HepG2 (cell line): ENCODE measurements at regions not wholly inside any gene's neighbourhood (a gene's known extent, or its start where the extent isn't known, plus 50 kb on each side); places are given as distances from the start of the nearest gene placed in this dataset.

Experiments
- ATAC-seq: fragments of 200-7000 bp; cut with Tn5 transposase; 3 replicates; pipeline ENCODE4 v1.9.1; 2020; ENCODE audit warnings: mild to moderate bottlenecking, moderate library complexity
- BruUV-seq: library from RNA; stranded (reverse); fragments of 400-500 nt; replicated peaks from 2 replicates; lab custom pipeline; 2021; lab: Mats Ljungman, UMichigan
- CTCF ChIA-PET: fragments of 300-600 bp; formaldehyde crosslinking; extraction: SDS; loops from one replicate; lab custom pipeline; 2021; ENCODE audit warnings: low total read pairs, inconsistent platforms, low intra/inter-chr PET ratio; lab: Yijun Ruan, JAX
- POLR2A ChIA-PET: fragments of 350-600 bp; sonication (Branson Sonifier 250); formaldehyde crosslinking; loops from one replicate; lab custom pipeline; 2020; ENCODE audit warnings: antibody characterized with exemption, inconsistent platforms; lab: Yijun Ruan, JAX
- DNase-seq: peaks from one replicate; pipeline ENCODE4 v3.0.0-alpha.2; 2015; ENCODE audit warnings: low spot score
- FAIRE-seq: peaks from 3 replicates; lab custom pipeline; 2011; peaks lifted over from hg19 to GRCh38; lab: Jason Lieb, UNC
- H2AFZ ChIP-seq: one replicate; pipeline ENCODE4 v1.6.1; 2011; ENCODE audit warnings: low read length, inconsistent platforms
- H3K27ac ChIP-seq: fragments of 300-600 bp; 3 replicates; pipeline ENCODE4 v1.8.0; 2011; ENCODE audit warnings: mixed run types, mild to moderate bottlenecking, mixed read lengths, low read length, inconsistent platforms; ENCODE audit not compliant: insufficient read depth; ENCODE audit errors: extremely low read length
- H3K27me3 ChIP-seq, 2 experiments: fragments of 200-600 bp in 1 of 2; 2 replicates in 1 of 2; 3 replicates in 1 of 2; pipeline versions ENCODE4 v1.6.0 to v1.8.0; 2011; ENCODE audit warnings: low read length in 2 of 2, mild to moderate bottlenecking in 2 of 2, moderate library complexity in 2 of 2, inconsistent platforms in 1 of 2; ENCODE audit not compliant: insufficient read depth in 2 of 2, control insufficient read depth in 1 of 2
- H3K36me3 ChIP-seq, 2 experiments: fragments of 200-600 bp in 1 of 2; replicated peaks in 1 of 2; 2 replicates in 1 of 2; 3 replicates in 1 of 2; pipeline versions ENCODE4 v1.5.1 to v1.8.0; 2011; ENCODE audit warnings: low read length in 2 of 2, inconsistent platforms in 1 of 2; ENCODE audit not compliant: insufficient read depth in 2 of 2, control insufficient read depth in 1 of 2
- H3K4me1 ChIP-seq: 2 replicates; pipeline ENCODE4 v1.5.1; 2012; ENCODE audit warnings: low read length, inconsistent platforms; ENCODE audit not compliant: insufficient read depth
- H3K4me2 ChIP-seq: 2 replicates; pipeline ENCODE4 v1.6.0; 2011; ENCODE audit warnings: low read depth, low read length, inconsistent platforms
- H3K4me3 ChIP-seq, 3 experiments: fragments of 200-600 bp in 1 of 3; sonication (generic), shearing (Covaris generic) in 1 of 3; replicated peaks in 1 of 3; 2 replicates each; pipeline ENCODE4 v1.5.1; 2011 to 2016; ENCODE audit warnings: low read length in 3 of 3, inconsistent platforms in 2 of 3, low read depth in 2 of 3, mild to moderate bottlenecking in 2 of 3, control low read depth in 1 of 3, mixed read lengths in 1 of 3; ENCODE audit not compliant: insufficient read depth in 1 of 3
- H3K79me2 ChIP-seq: one replicate; pipeline ENCODE4 v1.6.1; 2011; ENCODE audit warnings: low read length, inconsistent platforms; ENCODE audit not compliant: insufficient read depth
- H3K9ac ChIP-seq: 2 replicates; pipeline ENCODE4 v1.6.0; 2011; ENCODE audit warnings: mild to moderate bottlenecking, low read depth, low read length, inconsistent platforms; ENCODE audit not compliant: insufficient read depth
- H3K9me3 ChIP-seq: 2 replicates; pipeline ENCODE4 v1.5.1; 2012; ENCODE audit warnings: mild to moderate bottlenecking, low read length
- H4K20me1 ChIP-seq: 2 replicates; pipeline ENCODE4 v1.6.0; 2011; ENCODE audit warnings: inconsistent platforms, mild to moderate bottlenecking, low read length, moderate library complexity; ENCODE audit not compliant: insufficient read depth
- AGO1 ChIP-seq: fragments of 200-400 bp; formaldehyde crosslinking; IDR thresholded peaks from 2 replicates; pipeline ENCODE4 v1.6.1; 2017; ENCODE audit warnings: mild to moderate bottlenecking, low read depth, low read length, moderate library complexity; ENCODE audit not compliant: poor library complexity, severe bottlenecking
- DRAP1 ChIP-seq: IDR thresholded peaks from 2 replicates; pipeline ENCODE4 v1.6.1; 2016; ENCODE audit warnings: missing genetic modification reagents, missing compliant biosample characterization
- KDM1A ChIP-seq: IDR thresholded peaks from 2 replicates; pipeline ENCODE4 v1.6.1; 2016; ENCODE audit warnings: missing compliant biosample characterization
- NCOA2 ChIP-seq: sonication (generic); formaldehyde crosslinking; IDR thresholded peaks from 2 replicates; pipeline ENCODE4 v1.8.0; 2022; ENCODE audit warnings: inconsistent platforms
- NFRKB ChIP-seq: fragments of 450-650 bp; IDR thresholded peaks from 2 replicates; pipeline ENCODE4 v1.6.1; 2017
- ZKSCAN5 ChIP-seq: sonication (generic); formaldehyde crosslinking; IDR thresholded peaks from 2 replicates; pipeline ENCODE4 v1.5.1; 2020; ENCODE audit warnings: mild to moderate bottlenecking, missing genetic modification reagents
- ZMYM2 ChIP-seq: sonication (generic); formaldehyde crosslinking; IDR thresholded peaks from 2 replicates; pipeline ENCODE4 v1.8.0; 2022; ENCODE audit warnings: mild to moderate bottlenecking, missing genetic modification reagents
- ZNF383 ChIP-seq: sonication (generic); formaldehyde crosslinking; IDR thresholded peaks from 2 replicates; pipeline ENCODE4 v1.4.0; 2020; ENCODE audit warnings: missing genetic modification reagents, mild to moderate bottlenecking, borderline replicate concordance
- ZNF609 ChIP-seq: sonication (generic); formaldehyde crosslinking; IDR thresholded peaks from 2 replicates; pipeline ENCODE4 v1.4.0; 2020; ENCODE audit warnings: mild to moderate bottlenecking, missing genetic modification reagents, borderline replicate concordance
- ZNF75D ChIP-seq: sonication (generic); formaldehyde crosslinking; IDR thresholded peaks from 2 replicates; pipeline ENCODE4 v1.8.1; 2023; ENCODE audit warnings: missing genetic modification reagents, mild to moderate bottlenecking, borderline replicate concordance
- WGBS: methylation state at CpG from one replicate; pipeline ENCODE4 v1.1.6; 2017; ENCODE audit warnings: low lambda C conversion rate; 5-methylcytosine and 5-hydroxymethylcytosine counted together
- in situ Hi-C: cut with HindIII; loops from 2 replicates; pipeline ENCODE4 v1.10.0; 2017; ENCODE audit warnings: low pct_unique_long_range_greater_than_20kb; ENCODE audit not compliant: extremely low pct_ligation_motif_present
- intact Hi-C: fragments of 100-400 bp; cut with micrococcal nuclease; formaldehyde crosslinking; loops from one replicate; pipeline ENCODE4 v1.10.0; 2022; ENCODE audit not compliant: unreplicated experiment

DNA sequence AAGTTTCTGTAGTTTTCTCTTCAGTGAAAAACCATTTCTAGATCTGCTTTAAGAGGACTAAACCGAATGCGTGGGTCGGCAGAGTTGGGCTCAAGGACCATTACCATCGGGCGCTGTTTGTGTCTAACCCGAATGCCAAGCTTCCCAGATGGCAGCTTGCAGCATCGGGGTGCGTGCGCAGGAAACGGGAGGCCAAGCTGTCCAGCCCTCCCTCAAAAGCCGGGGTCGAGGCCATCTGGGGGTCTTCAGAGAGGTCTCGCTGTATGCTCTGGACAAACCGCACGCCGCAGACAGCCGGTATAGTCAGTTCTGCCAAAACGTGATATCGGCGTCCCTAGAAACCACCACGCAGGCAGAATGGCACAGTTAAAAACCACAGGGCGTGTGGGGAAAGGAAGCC, 178.8 kb downstream of the BANP start:
- Histone ChIP-seq H3K9me3 (no peaks in the 10 kb centered on the region), H3K9ac (no peak overlapping the region), H3K4me1 (no peaks in the 10 kb centered on the region), H3K36me3 (no peaks in the 10 kb centered on the region), H2AFZ (no peak overlapping the region), H3K27ac (no peak overlapping the region), H3K79me2 (no peaks in the 10 kb centered on the region), H4K20me1 (no peaks in the 10 kb centered on the region), H3K4me2 (no peak overlapping the region), H3K27me3 (peaks cover 8 to 54% of the 10 kb centered on the region in 2 experiments), H3K4me3 (no peak overlapping the region)
- DNase-seq (no peak), ATAC-seq (no peak), FAIRE-seq (no peak)
- intact Hi-C loops = no loop called here
- TF ChIP-seq NFRKB = no peak
- TF ChIP-seq KDM1A (CRISPR knock-in tag) = no peak
- no peak for TF ChIP-seq AGO1
- no peak for TF ChIP-seq ZNF609 (CRISPR knock-in tag)
- no peak for TF ChIP-seq NCOA2 (CRISPR knock-in tag)
- no peak for TF ChIP-seq ZNF383
- TF ChIP-seq DRAP1 (CRISPR knock-in tag) = no peak
- no peak for TF ChIP-seq ZMYM2 (CRISPR knock-in tag)
- no peak for TF ChIP-seq ZKSCAN5
- no peak for TF ChIP-seq ZNF75D (CRISPR knock-in tag)
- ChIA-PET CTCF (no interaction called here), POLR2A (no interaction called here)
- in situ Hi-C loops = no loop called here
- WGBS = 56% methylated on average over 22 of the region's 22 CpGs
- no TSS peak for BruUV-seq
